HCT116 (cell line): ENCODE measurements at regions not wholly inside any gene's neighbourhood (a gene's known extent, or its start where the extent isn't known, plus 50 kb on each side); places are given as distances from the start of the nearest gene placed in this dataset.

Experiments used
- ATAC-seq: fragments of 200-7000 bp; cut with Tn5 transposase; 2 replicates; pipeline ENCODE4 v1.9.1; 2020; ENCODE audit warnings: mild to moderate bottlenecking, moderate library complexity
- BruUV-seq: library from RNA; stranded (reverse); fragments of 400-500 nt; replicated peaks from 2 replicates; lab custom pipeline; 2021; lab: Mats Ljungman, UMichigan
- CTCF ChIA-PET: fragments of 300-600 bp; sonication (Branson Sonifier 250); formaldehyde crosslinking; loops from one replicate; lab custom pipeline; 2021; ENCODE audit warnings: antibody characterized with exemption; lab: Charles Lee
- POLR2A ChIA-PET: fragments of 300-600, 350-600 bp; sonication (Branson Sonifier 250); formaldehyde crosslinking; loops from one replicate; lab custom pipeline; 2021; ENCODE audit warnings: antibody characterized with exemption; lab: Charles Lee
- RAD21 ChIA-PET, 2 experiments: fragments of 300-600 bp; sonication (Branson Sonifier 250); formaldehyde crosslinking; loops; one replicate each; lab custom pipeline; 2023; ENCODE audit warnings: low total read pairs in 2 of 2; ENCODE audit not compliant: uncharacterized antibody in 2 of 2, unreplicated experiment in 2 of 2, low non-redundant PET in 1 of 2; lab: Charles Lee
- DNase-seq: peaks from one replicate; pipeline ENCODE4 v3.0.0-alpha.2; 2010; ENCODE audit warnings: low read depth, low spot score
- H2AFZ ChIP-seq: fragments of 200-600 bp; shearing (Covaris generic), sonication (generic); 2 replicates; pipeline ENCODE4 v1.6.1; 2017; ENCODE audit warnings: low read depth, mixed run types, mixed read lengths, antibody characterized with exemption, low read length; ENCODE audit not compliant: poor library complexity, severe bottlenecking
- H3K27ac ChIP-seq: 2 replicates; pipeline ENCODE4 v1.5.1; 2012; ENCODE audit warnings: low read depth, low read length
- H3K27me3 ChIP-seq: fragments of 200-600 bp; sonication (generic); 2 replicates; pipeline ENCODE4 v1.6.1; 2016; ENCODE audit warnings: mixed run types, low read length, mixed read lengths; ENCODE audit not compliant: insufficient read depth
- H3K36me3 ChIP-seq, 2 experiments: fragments of 200-500 bp in 1 of 2; fragments of 200-600 bp in 1 of 2; sonication (Bioruptor generic) in 1 of 2; sonication (generic) in 1 of 2; 2 replicates each; pipeline versions ENCODE4 v1.5.1 to v1.6.1; 2014 to 2016; ENCODE audit warnings: low read length in 2 of 2, inconsistent platforms in 1 of 2, mixed read lengths in 1 of 2, mixed run types in 1 of 2; ENCODE audit not compliant: insufficient read depth in 2 of 2, control insufficient read depth in 1 of 2
- H3K4me1 ChIP-seq, 2 experiments: fragments of 200-600 bp in 1 of 2; sonication (generic) in 1 of 2; 2 replicates each; pipeline versions ENCODE4 v1.5.1 to v1.6.1; 2012 to 2017; ENCODE audit warnings: low read length in 2 of 2, inconsistent platforms in 1 of 2, mild to moderate bottlenecking in 1 of 2, mixed read lengths in 1 of 2, mixed run types in 1 of 2, moderate library complexity in 1 of 2; ENCODE audit not compliant: insufficient read depth in 2 of 2, control insufficient read depth in 1 of 2
- H3K4me2 ChIP-seq: fragments of 200-600 bp; sonication (generic); 2 replicates; pipeline ENCODE4 v1.6.1; 2017; ENCODE audit warnings: mixed run types, low read length, mixed read lengths
- H3K4me3 ChIP-seq, 2 experiments: fragments of 200-600 bp in 1 of 2; sonication (generic) in 1 of 2; replicated peaks in 1 of 2; 2 replicates each; pipeline ENCODE4 v1.5.1; 2011 to 2016; ENCODE audit warnings: low read length in 2 of 2, control low read depth in 1 of 2, low read depth in 1 of 2, mild to moderate bottlenecking in 1 of 2, mixed read lengths in 1 of 2, mixed run types in 1 of 2
- H3K79me2 ChIP-seq: fragments of 200-600 bp; sonication (generic); 2 replicates; pipeline ENCODE4 v1.6.1; 2017; ENCODE audit warnings: mild to moderate bottlenecking, mixed run types, low read length, moderate library complexity, mixed read lengths; ENCODE audit not compliant: insufficient read depth
- H3K9ac ChIP-seq: fragments of 200-600 bp; sonication (generic); 2 replicates; pipeline ENCODE4 v1.6.1; 2016; ENCODE audit warnings: low read length, mixed read lengths
- H3K9me2 ChIP-seq: fragments of 200-600 bp; sonication (generic), shearing (Covaris generic); 2 replicates; pipeline ENCODE4 v1.6.1; 2017; ENCODE audit warnings: mixed run types, mild to moderate bottlenecking, moderate library complexity; ENCODE audit not compliant: insufficient read depth
- H3K9me3 ChIP-seq, 2 experiments: fragments of 200-500 bp in 1 of 2; fragments of 200-600 bp in 1 of 2; sonication (Bioruptor generic) in 1 of 2; sonication (generic) in 1 of 2; 2 replicates each; pipeline ENCODE4 v1.6.1; 2014 to 2017; ENCODE audit warnings: low read length in 2 of 2, mixed read lengths in 2 of 2, inconsistent platforms in 1 of 2, low read depth in 1 of 2, mild to moderate bottlenecking in 1 of 2, mixed run types in 1 of 2, moderate library complexity in 1 of 2; ENCODE audit not compliant: control insufficient read depth in 1 of 2, insufficient read depth in 1 of 2
- H4K20me1 ChIP-seq: fragments of 200-600 bp; sonication (generic), shearing (Covaris generic); 2 replicates; pipeline ENCODE4 v1.6.1; 2017; ENCODE audit warnings: mixed run types, mild to moderate bottlenecking, moderate library complexity; ENCODE audit not compliant: insufficient read depth
- CBX3 ChIP-seq: IDR thresholded peaks from 2 replicates; pipeline ENCODE4 v1.6.1; 2012; ENCODE audit warnings: low read depth
- CTCF ChIP-seq, 3 experiments: fragments of 200-600 bp in 1 of 3; sonication (generic) in 1 of 3; IDR thresholded peaks in 2 of 3; conservative IDR thresholded peaks in 1 of 3; 2 replicates each; pipeline ENCODE4 v1.5.1; 2012 to 2017; ENCODE audit warnings: low read depth in 2 of 3, low read length in 2 of 3, antibody characterized with exemption in 1 of 3, borderline replicate concordance in 1 of 3, control low read depth in 1 of 3, mild to moderate bottlenecking in 1 of 3, mixed read lengths in 1 of 3, mixed run types in 1 of 3, moderate library complexity in 1 of 3; ENCODE audit not compliant: insufficient read depth in 1 of 3
- EZH2 ChIP-seq: fragments of 200-600 bp; sonication (generic); IDR thresholded peaks from 2 replicates; pipeline ENCODE4 v1.6.1; 2017; ENCODE audit warnings: antibody characterized with exemption, mixed run types
- EZH2phosphoT487 ChIP-seq: fragments of 200-600 bp; IDR thresholded peaks from 2 replicates; pipeline ENCODE4 v1.6.1; 2018; ENCODE audit warnings: antibody characterized with exemption, borderline replicate concordance
- FOSL1 ChIP-seq: IDR thresholded peaks from 2 replicates; pipeline ENCODE4 v1.6.1; 2012; ENCODE audit warnings: low read depth
- JUND ChIP-seq: IDR thresholded peaks from 2 replicates; pipeline ENCODE4 v1.6.1; 2012
- MAX ChIP-seq: IDR thresholded peaks from 2 replicates; pipeline ENCODE4 v1.6.1; 2012
- POLR2AphosphoS5 ChIP-seq: IDR thresholded peaks from 2 replicates; pipeline ENCODE4 v1.6.1; 2011; ENCODE audit warnings: mild to moderate bottlenecking, low read depth, low read length, moderate library complexity
- RAD21 ChIP-seq: IDR thresholded peaks from 2 replicates; pipeline ENCODE4 v1.6.1; 2012; ENCODE audit warnings: low read depth, mild to moderate bottlenecking
- SIN3A ChIP-seq: IDR thresholded peaks from 2 replicates; pipeline ENCODE4 v1.6.1; 2012; ENCODE audit warnings: low read depth
- SRF ChIP-seq: IDR thresholded peaks from 2 replicates; pipeline ENCODE4 v1.6.1; 2012; ENCODE audit warnings: low read depth
- YY1 ChIP-seq: IDR thresholded peaks from 2 replicates; pipeline ENCODE4 v1.6.1; 2011; ENCODE audit warnings: low read length, low read depth, moderate library complexity, mild to moderate bottlenecking; ENCODE audit not compliant: insufficient replicate concordance; ENCODE audit errors: extremely low read depth
- ZFX ChIP-seq: fragments of 450-650 bp; IDR thresholded peaks from 2 replicates; pipeline ENCODE4 v1.6.1; 2017
- ZNF274 ChIP-seq: fragments of 200-500 bp; sonication (Bioruptor generic); IDR thresholded peaks from 2 replicates; pipeline ENCODE4 v1.6.1; 2014; ENCODE audit warnings: mild to moderate bottlenecking, low read depth, low read length, inconsistent platforms
- intact Hi-C: fragments of 100-400 bp; cut with micrococcal nuclease; formaldehyde crosslinking; loops from 2 replicates; pipeline ENCODE4 v1.10.0; 2022

GRCh38 chr12:127911291-127911690 is 355.7 kb upstream of the TMEM132C start:
- H3K27ac ChIP-seq = no peak overlapping the region
- POLR2A ChIA-PET = no interaction called here
- no peak for DNase-seq
- BruUV-seq = no TSS peak
- no peak for ATAC-seq
- H3K4me1 ChIP-seq = no peaks in the 10 kb centered on the region
- CTCF ChIA-PET = no interaction called here
- TF ChIP-seq RAD21 (no peak), CBX3 (no peak), FOSL1 (no peak), JUND (no peak), CTCF (IDR thresholded peaks at IDR 0.05 in 2 of 3, conservative IDR thresholded peaks at IDR 0.05 in 1 of 3; ENCODE audit: borderline replicate concordance in 1 of 3, insufficient read depth in 1 of 3, low read depth in 2 of 3, low read length in 2 of 3) (no peak), SIN3A (no peak), POLR2AphosphoS5 (no peak), ZFX (no peak), ZNF274 (no peak), YY1 (no peak), EZH2 (no peak), SRF (no peak), MAX (no peak), EZH2phosphoT487 (no peak)
- RAD21 ChIA-PET = no interaction called here
- H3K27me3 ChIP-seq = no peaks in the 10 kb centered on the region
- H3K9me2 ChIP-seq = no peaks in the 10 kb centered on the region
- H3K9ac ChIP-seq = no peak overlapping the region
- H3K79me2 ChIP-seq = no peaks in the 10 kb centered on the region
- H3K36me3 ChIP-seq = no peaks in the 10 kb centered on the region
- no peak overlapping the region for H3K4me2 ChIP-seq
- H2AFZ ChIP-seq = no peak overlapping the region
- intact Hi-C loops = no loop called here
- no peak overlapping the region for H3K4me3 ChIP-seq
- peaks cover 3 to 17% of the 10 kb centered on the region in 2 experiments; a peak in 2 of 4 replicates for H3K9me3 ChIP-seq
- no peaks in the 10 kb centered on the region for H4K20me1 ChIP-seq
